WTC11 (cell line): ENCODE measurements at regions not wholly inside any gene's neighbourhood (a gene's known extent, or its start where the extent isn't known, plus 50 kb on each side); places are given as distances from the start of the nearest gene placed in this dataset.

Experiments
- ATAC-seq: fragments of 200-7000 bp; cut with Tn5 transposase; 2 replicates; pipeline ENCODE4 v1.10.0; 2021; ENCODE audit warnings: mild to moderate bottlenecking, moderate library complexity
- CTCF ChIA-PET: fragments of 300-600 bp; sonication (Branson Sonifier 250); formaldehyde crosslinking; loops from one replicate; lab custom pipeline; 2021; ENCODE audit warnings: antibody characterized with exemption; lab: Charles Lee
- POLR2A ChIA-PET: fragments of 350-600 bp; sonication (Branson Sonifier 250); formaldehyde crosslinking; loops from one replicate; lab custom pipeline; 2021; ENCODE audit warnings: antibody characterized with exemption; lab: Charles Lee
- DNase-seq: peaks from one replicate; pipeline ENCODE4 v3.0.0; 2021; ENCODE audit warnings: low spot score
- H3K27ac Mint-ChIP-seq: 2 replicates; pipeline ENCODE4 v1.8.0; 2021; ENCODE audit warnings: mixed read lengths
- H3K27me3 Mint-ChIP-seq: 2 replicates; pipeline ENCODE4 v1.8.0; 2021; ENCODE audit warnings: low read depth, mild to moderate bottlenecking, moderate library complexity, mixed read lengths
- H3K36me3 Mint-ChIP-seq: 2 replicates; pipeline ENCODE4 v1.8.0; 2021; ENCODE audit warnings: mixed read lengths
- H3K4me1 Mint-ChIP-seq: 2 replicates; pipeline ENCODE4 v1.8.0; 2022; ENCODE audit warnings: mixed read lengths
- H3K4me3 Mint-ChIP-seq: 2 replicates; pipeline ENCODE4 v1.8.0; 2021; ENCODE audit warnings: mild to moderate bottlenecking, moderate library complexity, mixed read lengths
- H3K9me3 Mint-ChIP-seq: 2 replicates; pipeline ENCODE4 v1.8.0; 2021; ENCODE audit warnings: mixed read lengths
- HMGA2 ChIP-seq: fragments of 250-450 bp; sonication (Bioruptor Pico); IDR thresholded peaks from 2 replicates; pipeline ENCODE4 v1.4.0; 2021; ENCODE audit warnings: mild to moderate bottlenecking, moderate library complexity
- HMGXB4 ChIP-seq: sonication (generic); formaldehyde crosslinking; IDR thresholded peaks from 2 replicates; pipeline ENCODE4 v1.8.1; 2023; ENCODE audit warnings: mild to moderate bottlenecking, moderate library complexity, missing genetic modification reagents
- KAT7 ChIP-seq: sonication (generic); formaldehyde crosslinking; IDR thresholded peaks from 2 replicates; pipeline ENCODE4 v1.8.1; 2023; ENCODE audit warnings: missing genetic modification reagents, mild to moderate bottlenecking, borderline replicate concordance
- NFATC4 ChIP-seq: fragments of 250-450 bp; sonication (Bioruptor Pico); IDR thresholded peaks from 2 replicates; pipeline ENCODE4 v1.9.0; 2021; ENCODE audit warnings: mild to moderate bottlenecking
- NFYB ChIP-seq: sonication (generic); formaldehyde crosslinking; conservative IDR thresholded peaks from 2 replicates; pipeline ENCODE4 v1.8.0; 2022; ENCODE audit warnings: low read depth, missing genetic modification reagents
- RELA ChIP-seq: sonication (generic); formaldehyde crosslinking; IDR thresholded peaks from 2 replicates; pipeline ENCODE4 v1.8.1; 2022; ENCODE audit warnings: missing genetic modification reagents, mild to moderate bottlenecking, borderline replicate concordance
- RORB ChIP-seq: fragments of 250-450 bp; sonication (Bioruptor Pico); IDR thresholded peaks from 2 replicates; pipeline ENCODE4 v1.9.0; 2021; ENCODE audit warnings: mild to moderate bottlenecking
- SMAD3 ChIP-seq: sonication (generic); formaldehyde crosslinking; IDR thresholded peaks from 2 replicates; pipeline ENCODE4 v1.8.0; 2022; ENCODE audit warnings: missing genetic modification reagents, mild to moderate bottlenecking, borderline replicate concordance
- SP1 ChIP-seq: sonication (generic); formaldehyde crosslinking; conservative IDR thresholded peaks from 2 replicates; pipeline ENCODE4 v1.8.1; 2022; ENCODE audit warnings: missing genetic modification reagents
- TCF7 ChIP-seq: sonication (generic); formaldehyde crosslinking; IDR thresholded peaks from 2 replicates; pipeline ENCODE4 v1.8.0; 2022; ENCODE audit warnings: mild to moderate bottlenecking, low read depth, missing genetic modification reagents, moderate library complexity
- TEAD4 ChIP-seq: sonication (generic); formaldehyde crosslinking; IDR thresholded peaks from 2 replicates; pipeline ENCODE4 v1.8.0; 2022; ENCODE audit warnings: mild to moderate bottlenecking, missing genetic modification reagents
- ZNF416 ChIP-seq: fragments of 250-450 bp; sonication (Bioruptor Pico); IDR thresholded peaks from 2 replicates; pipeline ENCODE4 v1.9.0; 2021; ENCODE audit warnings: mild to moderate bottlenecking, inconsistent platforms
- TF ChIP-seq, protein P1 (sequence below): fragments of 250-450 bp; sonication (Bioruptor Pico); IDR thresholded peaks from 2 replicates; pipeline ENCODE4 v1.9.0; 2021; ENCODE audit warnings: mild to moderate bottlenecking
- TF ChIP-seq, protein P2 (sequence below): sonication (generic); formaldehyde crosslinking; IDR thresholded peaks from 2 replicates; pipeline ENCODE4 v1.8.1; 2022; ENCODE audit warnings: missing genetic modification reagents, borderline replicate concordance
- TF ChIP-seq, protein P3 (sequence below): fragments of 200-600 bp; IDR thresholded peaks from 2 replicates; pipeline ENCODE4 v1.8.0; 2022; ENCODE audit warnings: antibody characterized with exemption
- TF ChIP-seq, protein P4 (sequence below): sonication (generic); formaldehyde crosslinking; IDR thresholded peaks from 2 replicates; pipeline ENCODE4 v1.8.1; 2022; ENCODE audit warnings: low read depth, mild to moderate bottlenecking, moderate library complexity, missing genetic modification reagents, borderline replicate concordance
- TF ChIP-seq, protein P5 (sequence below): sonication (generic); formaldehyde crosslinking; IDR thresholded peaks from 2 replicates; pipeline ENCODE4 v1.8.0; 2023; ENCODE audit warnings: missing genetic modification reagents, mild to moderate bottlenecking, borderline replicate concordance
- TF ChIP-seq, protein P6 (sequence below): sonication (generic); formaldehyde crosslinking; IDR thresholded peaks from 2 replicates; pipeline ENCODE4 v1.8.0; 2023; ENCODE audit warnings: missing genetic modification reagents
- TF ChIP-seq, protein P7 (sequence below): sonication (generic); formaldehyde crosslinking; IDR thresholded peaks from 2 replicates; pipeline ENCODE4 v1.8.1; 2022; ENCODE audit warnings: mild to moderate bottlenecking, missing genetic modification reagents, moderate library complexity, borderline replicate concordance

DNA sequence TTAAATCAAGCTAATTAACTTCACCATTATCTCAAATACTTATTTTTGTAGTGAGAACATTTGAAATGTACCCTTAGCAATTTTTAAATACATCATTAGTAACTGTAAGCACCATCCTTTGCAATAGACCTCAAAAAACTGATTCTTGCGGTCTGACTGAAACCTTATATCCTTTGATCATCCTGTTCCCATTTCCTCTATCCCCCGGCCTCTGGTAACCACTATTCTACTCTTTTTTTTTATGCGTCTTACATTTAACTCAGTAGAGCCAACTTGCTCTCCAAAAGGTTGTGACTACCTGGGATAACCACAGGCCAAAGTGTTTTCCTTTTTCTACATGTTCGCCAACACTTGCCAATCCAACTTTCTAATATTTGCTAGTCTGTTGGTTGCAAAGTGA, 106.1 kb downstream of the IRX1 start:
- Mint-ChIP-seq H3K4me1 (peaks cover 12% of the 10 kb centered on the region), H3K27me3 (no peaks in the 10 kb centered on the region), H3K27ac (no peak overlapping the region), H3K36me3 (no peaks in the 10 kb centered on the region), H3K9me3 (peaks cover 9% of the 10 kb centered on the region), H3K4me3 (no peak overlapping the region)
- TF ChIP-seq ZNF416 (CRISPR knock-in tag) (no peak), RORB (CRISPR knock-in tag) (no peak), RELA (CRISPR knock-in tag) (no peak), SMAD3 (CRISPR knock-in tag) (no peak), KAT7 (CRISPR knock-in tag) (no peak), HMGXB4 (CRISPR knock-in tag) (no peak), TEAD4 (CRISPR knock-in tag) (no peak), NFYB (no peak), TCF7 (CRISPR knock-in tag) (no peak), NFATC4 (CRISPR knock-in tag) (no peak), SP1 (CRISPR knock-in tag) (no peak), HMGA2 (no peak)
- TF ChIP-seq, protein P1, sequence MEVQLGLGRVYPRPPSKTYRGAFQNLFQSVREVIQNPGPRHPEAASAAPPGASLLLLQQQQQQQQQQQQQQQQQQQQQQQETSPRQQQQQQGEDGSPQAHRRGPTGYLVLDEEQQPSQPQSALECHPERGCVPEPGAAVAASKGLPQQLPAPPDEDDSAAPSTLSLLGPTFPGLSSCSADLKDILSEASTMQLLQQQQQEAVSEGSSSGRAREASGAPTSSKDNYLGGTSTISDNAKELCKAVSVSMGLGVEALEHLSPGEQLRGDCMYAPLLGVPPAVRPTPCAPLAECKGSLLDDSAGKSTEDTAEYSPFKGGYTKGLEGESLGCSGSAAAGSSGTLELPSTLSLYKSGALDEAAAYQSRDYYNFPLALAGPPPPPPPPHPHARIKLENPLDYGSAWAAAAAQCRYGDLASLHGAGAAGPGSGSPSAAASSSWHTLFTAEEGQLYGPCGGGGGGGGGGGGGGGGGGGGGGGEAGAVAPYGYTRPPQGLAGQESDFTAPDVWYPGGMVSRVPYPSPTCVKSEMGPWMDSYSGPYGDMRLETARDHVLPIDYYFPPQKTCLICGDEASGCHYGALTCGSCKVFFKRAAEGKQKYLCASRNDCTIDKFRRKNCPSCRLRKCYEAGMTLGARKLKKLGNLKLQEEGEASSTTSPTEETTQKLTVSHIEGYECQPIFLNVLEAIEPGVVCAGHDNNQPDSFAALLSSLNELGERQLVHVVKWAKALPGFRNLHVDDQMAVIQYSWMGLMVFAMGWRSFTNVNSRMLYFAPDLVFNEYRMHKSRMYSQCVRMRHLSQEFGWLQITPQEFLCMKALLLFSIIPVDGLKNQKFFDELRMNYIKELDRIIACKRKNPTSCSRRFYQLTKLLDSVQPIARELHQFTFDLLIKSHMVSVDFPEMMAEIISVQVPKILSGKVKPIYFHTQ (CRISPR knock-in tag): no peak
- TF ChIP-seq, protein P2, sequence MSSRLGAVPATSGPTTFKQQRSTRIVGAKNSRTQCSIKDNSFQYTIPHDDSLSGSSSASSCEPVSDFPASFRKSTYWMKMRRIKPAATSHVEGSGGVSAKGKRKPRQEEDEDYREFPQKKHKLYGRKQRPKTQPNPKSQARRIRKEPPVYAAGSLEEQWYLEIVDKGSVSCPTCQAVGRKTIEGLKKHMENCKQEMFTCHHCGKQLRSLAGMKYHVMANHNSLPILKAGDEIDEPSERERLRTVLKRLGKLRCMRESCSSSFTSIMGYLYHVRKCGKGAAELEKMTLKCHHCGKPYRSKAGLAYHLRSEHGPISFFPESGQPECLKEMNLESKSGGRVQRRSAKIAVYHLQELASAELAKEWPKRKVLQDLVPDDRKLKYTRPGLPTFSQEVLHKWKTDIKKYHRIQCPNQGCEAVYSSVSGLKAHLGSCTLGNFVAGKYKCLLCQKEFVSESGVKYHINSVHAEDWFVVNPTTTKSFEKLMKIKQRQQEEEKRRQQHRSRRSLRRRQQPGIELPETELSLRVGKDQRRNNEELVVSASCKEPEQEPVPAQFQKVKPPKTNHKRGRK (CRISPR knock-in tag): no peak
- TF ChIP-seq, protein P3, sequence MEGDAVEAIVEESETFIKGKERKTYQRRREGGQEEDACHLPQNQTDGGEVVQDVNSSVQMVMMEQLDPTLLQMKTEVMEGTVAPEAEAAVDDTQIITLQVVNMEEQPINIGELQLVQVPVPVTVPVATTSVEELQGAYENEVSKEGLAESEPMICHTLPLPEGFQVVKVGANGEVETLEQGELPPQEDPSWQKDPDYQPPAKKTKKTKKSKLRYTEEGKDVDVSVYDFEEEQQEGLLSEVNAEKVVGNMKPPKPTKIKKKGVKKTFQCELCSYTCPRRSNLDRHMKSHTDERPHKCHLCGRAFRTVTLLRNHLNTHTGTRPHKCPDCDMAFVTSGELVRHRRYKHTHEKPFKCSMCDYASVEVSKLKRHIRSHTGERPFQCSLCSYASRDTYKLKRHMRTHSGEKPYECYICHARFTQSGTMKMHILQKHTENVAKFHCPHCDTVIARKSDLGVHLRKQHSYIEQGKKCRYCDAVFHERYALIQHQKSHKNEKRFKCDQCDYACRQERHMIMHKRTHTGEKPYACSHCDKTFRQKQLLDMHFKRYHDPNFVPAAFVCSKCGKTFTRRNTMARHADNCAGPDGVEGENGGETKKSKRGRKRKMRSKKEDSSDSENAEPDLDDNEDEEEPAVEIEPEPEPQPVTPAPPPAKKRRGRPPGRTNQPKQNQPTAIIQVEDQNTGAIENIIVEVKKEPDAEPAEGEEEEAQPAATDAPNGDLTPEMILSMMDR: no peak
- TF ChIP-seq, protein P4, sequence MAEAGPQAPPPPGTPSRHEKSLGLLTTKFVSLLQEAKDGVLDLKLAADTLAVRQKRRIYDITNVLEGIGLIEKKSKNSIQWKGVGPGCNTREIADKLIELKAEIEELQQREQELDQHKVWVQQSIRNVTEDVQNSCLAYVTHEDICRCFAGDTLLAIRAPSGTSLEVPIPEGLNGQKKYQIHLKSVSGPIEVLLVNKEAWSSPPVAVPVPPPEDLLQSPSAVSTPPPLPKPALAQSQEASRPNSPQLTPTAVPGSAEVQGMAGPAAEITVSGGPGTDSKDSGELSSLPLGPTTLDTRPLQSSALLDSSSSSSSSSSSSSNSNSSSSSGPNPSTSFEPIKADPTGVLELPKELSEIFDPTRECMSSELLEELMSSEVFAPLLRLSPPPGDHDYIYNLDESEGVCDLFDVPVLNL: no peak
- TF ChIP-seq, protein P5, sequence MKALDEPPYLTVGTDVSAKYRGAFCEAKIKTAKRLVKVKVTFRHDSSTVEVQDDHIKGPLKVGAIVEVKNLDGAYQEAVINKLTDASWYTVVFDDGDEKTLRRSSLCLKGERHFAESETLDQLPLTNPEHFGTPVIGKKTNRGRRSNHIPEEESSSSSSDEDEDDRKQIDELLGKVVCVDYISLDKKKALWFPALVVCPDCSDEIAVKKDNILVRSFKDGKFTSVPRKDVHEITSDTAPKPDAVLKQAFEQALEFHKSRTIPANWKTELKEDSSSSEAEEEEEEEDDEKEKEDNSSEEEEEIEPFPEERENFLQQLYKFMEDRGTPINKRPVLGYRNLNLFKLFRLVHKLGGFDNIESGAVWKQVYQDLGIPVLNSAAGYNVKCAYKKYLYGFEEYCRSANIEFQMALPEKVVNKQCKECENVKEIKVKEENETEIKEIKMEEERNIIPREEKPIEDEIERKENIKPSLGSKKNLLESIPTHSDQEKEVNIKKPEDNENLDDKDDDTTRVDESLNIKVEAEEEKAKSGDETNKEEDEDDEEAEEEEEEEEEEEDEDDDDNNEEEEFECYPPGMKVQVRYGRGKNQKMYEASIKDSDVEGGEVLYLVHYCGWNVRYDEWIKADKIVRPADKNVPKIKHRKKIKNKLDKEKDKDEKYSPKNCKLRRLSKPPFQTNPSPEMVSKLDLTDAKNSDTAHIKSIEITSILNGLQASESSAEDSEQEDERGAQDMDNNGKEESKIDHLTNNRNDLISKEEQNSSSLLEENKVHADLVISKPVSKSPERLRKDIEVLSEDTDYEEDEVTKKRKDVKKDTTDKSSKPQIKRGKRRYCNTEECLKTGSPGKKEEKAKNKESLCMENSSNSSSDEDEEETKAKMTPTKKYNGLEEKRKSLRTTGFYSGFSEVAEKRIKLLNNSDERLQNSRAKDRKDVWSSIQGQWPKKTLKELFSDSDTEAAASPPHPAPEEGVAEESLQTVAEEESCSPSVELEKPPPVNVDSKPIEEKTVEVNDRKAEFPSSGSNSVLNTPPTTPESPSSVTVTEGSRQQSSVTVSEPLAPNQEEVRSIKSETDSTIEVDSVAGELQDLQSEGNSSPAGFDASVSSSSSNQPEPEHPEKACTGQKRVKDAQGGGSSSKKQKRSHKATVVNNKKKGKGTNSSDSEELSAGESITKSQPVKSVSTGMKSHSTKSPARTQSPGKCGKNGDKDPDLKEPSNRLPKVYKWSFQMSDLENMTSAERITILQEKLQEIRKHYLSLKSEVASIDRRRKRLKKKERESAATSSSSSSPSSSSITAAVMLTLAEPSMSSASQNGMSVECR: no peak
- TF ChIP-seq, protein P6, sequence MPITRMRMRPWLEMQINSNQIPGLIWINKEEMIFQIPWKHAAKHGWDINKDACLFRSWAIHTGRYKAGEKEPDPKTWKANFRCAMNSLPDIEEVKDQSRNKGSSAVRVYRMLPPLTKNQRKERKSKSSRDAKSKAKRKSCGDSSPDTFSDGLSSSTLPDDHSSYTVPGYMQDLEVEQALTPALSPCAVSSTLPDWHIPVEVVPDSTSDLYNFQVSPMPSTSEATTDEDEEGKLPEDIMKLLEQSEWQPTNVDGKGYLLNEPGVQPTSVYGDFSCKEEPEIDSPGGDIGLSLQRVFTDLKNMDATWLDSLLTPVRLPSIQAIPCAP (CRISPR knock-in tag): no peak
- TF ChIP-seq, protein P7, sequence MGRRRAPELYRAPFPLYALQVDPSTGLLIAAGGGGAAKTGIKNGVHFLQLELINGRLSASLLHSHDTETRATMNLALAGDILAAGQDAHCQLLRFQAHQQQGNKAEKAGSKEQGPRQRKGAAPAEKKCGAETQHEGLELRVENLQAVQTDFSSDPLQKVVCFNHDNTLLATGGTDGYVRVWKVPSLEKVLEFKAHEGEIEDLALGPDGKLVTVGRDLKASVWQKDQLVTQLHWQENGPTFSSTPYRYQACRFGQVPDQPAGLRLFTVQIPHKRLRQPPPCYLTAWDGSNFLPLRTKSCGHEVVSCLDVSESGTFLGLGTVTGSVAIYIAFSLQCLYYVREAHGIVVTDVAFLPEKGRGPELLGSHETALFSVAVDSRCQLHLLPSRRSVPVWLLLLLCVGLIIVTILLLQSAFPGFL (CRISPR knock-in tag): no peak
- ChIA-PET POLR2A (no interaction called here), CTCF (no interaction called here)
- no peak for ATAC-seq
- no peak for DNase-seq
